GM19023 (cell line): ENCODE measurements at regions not wholly inside any gene's neighbourhood (a gene's known extent, or its start where the extent isn't known, plus 50 kb on each side); places are given as distances from the start of the nearest gene placed in this dataset.
"Not testable (repeated sequence)": the region's sequence is repeated elsewhere in the genome, so short reads cannot be mapped to it uniquely, and the experiment has no call there.

Source experiments
- ATAC-seq: cut with Tn5 transposase; IDR thresholded peaks from one replicate; pipeline ENCODE4 v1.9.1; 2021; ENCODE audit warnings: mild to moderate bottlenecking, moderate library complexity; ENCODE audit not compliant: unreplicated experiment

DNA sequence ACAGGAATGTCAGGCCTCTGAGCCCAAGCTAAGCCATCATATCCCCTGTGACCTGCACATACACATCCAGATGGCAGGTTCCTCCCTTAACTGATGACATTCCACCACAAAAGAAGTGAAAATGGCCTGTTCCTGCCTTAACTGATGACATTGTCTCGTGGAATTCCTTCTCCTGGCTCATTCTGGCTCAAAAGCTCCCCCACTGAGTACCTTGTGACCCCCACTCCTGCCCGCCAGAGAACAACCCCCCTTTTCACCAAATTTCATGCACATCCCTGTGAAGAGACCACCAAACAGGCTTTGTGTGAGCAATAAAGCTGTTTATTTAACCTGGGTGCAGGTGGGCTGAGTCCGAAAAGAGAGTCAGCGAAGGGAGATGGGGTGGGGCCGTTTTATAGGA is 447.4 kb downstream of the FGF13 start:
- ATAC-seq: not testable (repeated sequence)

DNA sequence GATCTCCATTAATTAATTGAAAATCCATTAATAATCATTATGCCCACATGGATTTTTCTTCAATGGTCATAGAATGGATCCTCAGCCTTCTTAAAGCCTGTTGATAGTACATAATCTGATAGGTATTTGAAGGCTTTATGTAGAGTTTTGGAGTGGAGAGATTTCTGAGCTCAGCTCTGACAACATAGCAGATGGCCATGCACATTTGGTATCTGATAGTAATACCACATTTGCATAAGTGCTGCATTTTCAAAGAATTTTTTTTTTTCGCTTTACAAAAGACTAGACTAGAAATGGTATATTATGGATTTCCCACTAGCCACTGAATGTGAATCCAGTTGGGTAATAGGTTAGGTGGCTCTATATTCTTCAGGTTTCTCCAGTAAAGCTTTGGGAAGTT is 440.6 kb downstream of the FGF13 start:
- no peak for ATAC-seq

DNA sequence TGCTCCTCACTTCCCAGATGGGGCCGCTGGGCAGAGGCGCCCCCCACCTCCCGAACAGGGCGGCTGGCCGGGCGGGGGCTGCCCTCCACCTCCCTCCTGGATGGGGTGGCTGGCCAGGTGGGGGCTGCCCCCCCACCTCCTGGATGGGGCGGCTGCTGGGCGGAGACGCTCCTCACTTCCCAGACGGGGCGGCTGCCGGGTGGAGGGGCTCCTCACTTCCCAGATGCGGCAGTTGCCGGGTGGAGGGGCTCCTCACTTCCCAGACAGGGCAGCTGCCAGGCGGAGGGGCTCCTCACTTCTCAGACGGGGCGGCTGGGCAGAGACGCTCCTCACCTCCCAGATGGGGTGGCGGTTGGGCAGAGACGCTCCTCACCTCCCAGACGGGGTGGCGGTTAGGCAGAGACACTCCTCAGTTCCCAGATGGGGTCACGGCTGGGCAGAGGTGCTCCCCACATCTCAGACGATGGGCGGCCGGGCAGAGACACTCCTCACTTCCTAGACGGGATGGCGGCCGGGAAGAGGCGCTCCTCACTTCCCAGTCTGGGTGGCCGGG is 428.8 kb downstream of the FGF13 start:
- not testable (repeated sequence) for ATAC-seq

DNA sequence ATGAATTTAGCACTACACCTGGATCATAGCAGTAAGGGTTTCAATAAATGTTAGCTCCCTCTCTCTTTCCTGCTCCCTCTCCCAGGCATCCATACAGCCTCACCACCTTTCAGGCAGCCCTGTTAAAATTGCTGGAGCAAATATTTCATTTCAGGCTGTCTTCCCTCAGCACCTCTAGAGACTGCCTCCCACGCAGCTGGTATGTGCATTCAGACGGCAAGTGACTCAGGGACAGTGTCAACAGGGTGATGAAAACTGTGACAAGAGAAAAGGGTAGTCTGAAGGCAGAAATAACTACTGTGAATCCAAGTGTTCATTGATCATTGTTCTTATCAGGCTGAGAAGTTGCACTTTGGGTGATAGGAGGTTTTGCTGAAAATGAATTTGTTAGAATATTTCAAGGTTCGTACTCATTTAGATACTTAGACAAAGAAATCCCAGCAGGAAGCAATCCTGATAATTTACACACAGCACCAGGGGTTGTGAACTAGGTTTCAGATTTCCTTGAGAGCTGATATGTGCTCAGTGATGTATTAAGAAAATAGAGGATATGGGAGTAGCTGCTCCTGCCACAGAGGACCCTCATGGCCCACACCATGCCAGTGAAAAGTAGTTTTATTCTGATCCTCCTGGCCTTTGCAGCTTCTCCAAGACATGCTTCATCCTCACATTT is 424.2 kb downstream of the FGF13 start:
- ATAC-seq: no peak

DNA sequence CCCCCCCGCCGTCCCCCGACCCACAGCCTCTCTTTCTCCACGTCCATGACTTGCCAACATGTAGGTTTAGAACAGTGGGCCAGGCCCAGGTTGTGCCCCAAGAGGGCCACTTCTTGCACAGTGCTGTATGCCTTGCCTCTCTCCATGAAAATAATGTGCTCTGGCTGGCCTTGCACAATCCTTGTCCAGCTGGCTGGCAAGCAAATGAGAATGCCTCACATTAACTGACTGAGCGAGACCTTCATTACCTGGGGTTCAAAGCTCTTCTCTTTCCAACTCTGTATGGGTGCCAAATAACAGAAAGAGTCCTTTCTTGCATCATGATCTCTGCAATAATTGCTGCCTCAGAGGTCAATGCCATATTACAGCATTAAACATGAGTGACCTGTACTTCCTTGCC is 416.6 kb downstream of the FGF13 start:
- ATAC-seq: no peak

DNA sequence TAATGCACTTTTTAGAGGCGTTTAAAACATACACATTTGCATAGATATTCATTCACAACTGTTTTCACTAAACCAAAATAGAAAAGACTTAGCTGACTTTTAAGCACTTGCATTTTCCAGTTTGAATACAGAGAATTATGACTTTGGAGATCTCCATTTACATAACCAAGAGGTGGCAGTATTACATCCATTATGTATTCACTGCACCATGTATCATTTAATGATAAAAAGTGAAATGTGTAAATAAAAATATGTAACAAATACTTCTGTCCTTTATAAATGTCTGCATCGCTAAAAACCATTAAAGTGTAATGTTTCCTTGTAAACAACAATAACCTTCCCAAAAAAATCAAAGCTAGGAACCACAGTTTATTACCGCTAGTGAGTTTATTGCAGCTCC is 413.2 kb downstream of the FGF13 start:
- ATAC-seq: no peak

DNA sequence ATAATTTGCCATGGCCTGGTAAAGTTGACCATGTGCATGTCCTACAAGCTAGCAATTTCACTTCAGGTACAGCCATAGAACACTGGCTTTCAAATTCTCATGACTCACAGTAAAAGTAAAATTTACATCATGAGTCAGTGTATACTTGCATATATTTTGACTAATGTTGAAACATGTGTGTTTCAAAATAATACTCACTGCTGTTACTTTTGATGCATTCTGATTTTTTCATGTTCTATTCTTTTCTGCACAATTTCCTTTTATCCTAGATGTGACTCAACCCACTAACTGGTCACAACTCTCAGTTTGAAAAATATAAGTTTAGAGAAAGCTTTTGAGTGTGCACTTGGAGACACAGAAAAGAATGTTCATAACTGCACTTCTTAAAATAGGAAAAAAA is 365.7 kb downstream of the FGF13 start:
- ATAC-seq: no peak

DNA sequence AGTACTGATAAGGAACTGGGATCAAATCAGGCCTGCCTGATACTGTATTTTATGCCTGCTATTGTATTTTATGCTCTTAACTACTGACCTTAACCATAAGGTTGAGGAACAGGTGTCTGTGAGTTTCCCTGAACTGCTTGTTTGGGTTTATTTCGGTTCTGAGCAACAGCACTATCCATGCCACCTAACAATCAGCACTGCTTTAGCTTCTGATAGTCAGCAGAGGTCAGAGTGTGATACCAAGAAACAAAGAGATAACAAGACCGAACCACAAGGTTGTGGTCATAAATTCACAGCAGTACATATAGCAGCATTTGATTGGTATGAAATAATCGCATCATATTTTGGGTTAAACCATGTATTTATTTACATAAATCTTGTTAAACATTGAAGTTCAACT is 362.2 kb downstream of the FGF13 start:
- no peak for ATAC-seq

DNA sequence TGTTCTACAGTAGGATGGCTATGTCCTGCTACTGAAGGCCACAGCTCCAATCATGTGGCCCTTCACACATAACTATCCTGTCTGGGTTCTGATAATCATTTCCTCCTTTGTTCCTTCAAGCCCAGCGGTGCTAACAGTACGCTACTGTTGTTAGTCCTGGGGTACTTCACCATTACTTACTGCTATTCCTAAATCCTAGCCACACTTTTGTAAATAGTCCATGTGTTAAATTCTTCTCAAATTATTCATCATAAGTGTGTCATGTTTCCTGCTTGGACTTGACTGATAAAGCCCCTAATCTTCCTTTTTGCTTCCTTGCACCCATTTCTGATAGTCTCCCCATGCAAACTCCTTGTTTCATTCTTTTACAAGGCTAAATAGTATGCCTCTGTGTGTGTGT is 332.6 kb downstream of the FGF13 start:
- ATAC-seq: no peak

DNA sequence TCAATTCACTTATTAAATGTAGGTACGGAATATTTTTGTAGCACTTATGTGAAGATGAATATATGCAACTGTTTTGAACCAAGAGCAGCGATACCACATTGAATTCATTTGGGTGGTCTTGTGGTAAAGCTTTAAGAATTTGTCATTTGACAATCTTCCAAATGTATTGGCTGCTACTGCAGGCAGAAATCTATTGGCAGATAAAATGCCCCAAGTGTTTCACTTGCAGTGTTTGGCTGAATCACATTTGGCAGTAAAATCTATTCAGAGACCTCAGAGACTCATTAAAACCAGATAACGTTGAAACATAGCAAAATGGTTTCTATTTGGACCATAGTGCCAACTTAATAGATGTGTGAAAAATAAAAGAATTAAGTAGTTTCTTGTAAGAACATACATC is 303.4 kb downstream of the FGF13 start:
- no peak for ATAC-seq

DNA sequence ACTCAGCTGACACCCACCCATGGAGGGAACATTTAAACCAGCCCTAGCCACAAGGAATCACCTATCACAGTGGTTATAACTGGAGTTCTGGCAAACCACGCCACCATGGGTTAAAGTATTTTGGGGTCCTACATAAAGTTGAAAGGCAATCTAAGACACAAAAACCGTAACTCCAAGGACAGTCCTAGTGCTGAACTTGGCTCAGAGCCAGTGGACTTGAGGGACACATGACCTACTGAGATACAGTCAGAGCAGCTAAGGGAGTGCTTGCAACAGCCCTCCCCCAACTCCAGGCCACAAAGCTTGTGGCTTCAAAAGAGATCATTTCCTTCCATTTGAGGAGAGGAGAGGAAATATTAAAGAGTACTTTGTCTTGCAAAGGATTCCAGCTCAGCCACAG is 300.5 kb downstream of the FGF13 start:
- ATAC-seq: no peak
